GM12878 (cell line): ENCODE measurements at regions not wholly inside any gene's neighbourhood (a gene's known extent, or its start where the extent isn't known, plus 50 kb on each side); places are given as distances from the start of the nearest gene placed in this dataset.

Experiments
- ATAC-seq: fragments of 200-7000 bp; cut with Tn5 transposase; 3 replicates; pipeline ENCODE4 v1.9.1; 2020; ENCODE audit warnings: mild to moderate bottlenecking, moderate library complexity
- BruUV-seq: library from RNA; stranded (reverse); fragments of 400-500 nt; replicated peaks from 2 replicates; lab custom pipeline; 2021; lab: Mats Ljungman, UMichigan
- CTCF ChIA-PET: fragments of 300-600 bp; sonication (Branson Sonifier 250); formaldehyde crosslinking; extraction: SDS; loops from one replicate; lab custom pipeline; 2021; ENCODE audit warnings: inconsistent platforms; lab: Yijun Ruan, JAX
- POLR2A ChIA-PET: fragments of 350-600 bp; formaldehyde crosslinking; extraction: SDS; loops from one replicate; lab custom pipeline; 2021; ENCODE audit warnings: inconsistent platforms; lab: Charles Lee
- RAD21 ChIA-PET: fragments of 300-600 bp; sonication (Branson Sonifier 250); formaldehyde crosslinking; loops from one replicate; lab custom pipeline; 2023; ENCODE audit warnings: antibody characterized with exemption; ENCODE audit not compliant: unreplicated experiment; lab: Charles Lee
- SMC1A ChIA-PET: fragments of 300-600 bp; sonication (Branson Sonifier 250); formaldehyde crosslinking; loops from one replicate; lab custom pipeline; 2023; ENCODE audit not compliant: unreplicated experiment, uncharacterized antibody; lab: Charles Lee
- DNase-seq: peaks from one replicate; pipeline ENCODE4 v3.0.0-alpha.2; 2011; ENCODE audit warnings: low read depth, low spot score
- FAIRE-seq: peaks from 3 replicates; lab custom pipeline; 2011; peaks lifted over from hg19 to GRCh38; lab: Jason Lieb, UNC
- H2AFZ ChIP-seq: 2 replicates; pipeline ENCODE4 v1.6.0; 2011; ENCODE audit warnings: low read depth, low read length, control low read depth; ENCODE audit not compliant: control insufficient read depth
- H3K27ac ChIP-seq: 2 replicates; pipeline ENCODE4 v1.5.1; 2011; ENCODE audit warnings: control low read depth; ENCODE audit not compliant: control insufficient read depth, insufficient read depth
- H3K27me3 ChIP-seq, 2 experiments: replicated peaks in 1 of 2; 2 replicates each; pipeline versions ENCODE4 v1.6.0 to v1.6.1; 2011; ENCODE audit warnings: low read length in 1 of 2; ENCODE audit not compliant: control insufficient read depth in 2 of 2, insufficient read depth in 2 of 2
- H3K36me3 ChIP-seq, 2 experiments: 2 replicates each; pipeline ENCODE4 v1.5.1; 2011; ENCODE audit warnings: low read length in 1 of 2; ENCODE audit not compliant: control insufficient read depth in 2 of 2, insufficient read depth in 2 of 2
- H3K4me1 ChIP-seq: 2 replicates; pipeline ENCODE4 v1.6.1; 2011; ENCODE audit warnings: mild to moderate bottlenecking, low read length, moderate library complexity, mixed read lengths; ENCODE audit not compliant: control insufficient read depth, insufficient read depth
- H3K4me2 ChIP-seq: 2 replicates; pipeline ENCODE4 v1.6.0; 2011; ENCODE audit warnings: control low read depth; ENCODE audit not compliant: control insufficient read depth, insufficient read depth
- H3K4me3 ChIP-seq: fragments of 200-600 bp; sonication (generic); 2 replicates; pipeline ENCODE4 v1.5.1; 2016
- H3K79me2 ChIP-seq: 2 replicates; pipeline ENCODE4 v1.6.0; 2011; ENCODE audit warnings: low read length; ENCODE audit not compliant: control insufficient read depth, insufficient read depth
- H3K9ac ChIP-seq: 2 replicates; pipeline ENCODE4 v1.8.0; 2011; ENCODE audit warnings: low read length, control low read depth, mixed read lengths; ENCODE audit not compliant: control insufficient read depth, insufficient read depth
- H3K9me3 ChIP-seq: replicated peaks from 3 replicates; pipeline ENCODE4 v1.5.1; 2011; ENCODE audit warnings: mild to moderate bottlenecking, low read length; ENCODE audit not compliant: control insufficient read depth, insufficient read depth
- H4K20me1 ChIP-seq: 2 replicates; pipeline ENCODE4 v1.6.0; 2011; ENCODE audit not compliant: control insufficient read depth, insufficient read depth
- CHD4 ChIP-seq: fragments of 200-600 bp; sonication (generic); IDR thresholded peaks from 2 replicates; pipeline ENCODE4 v1.6.1; 2016; ENCODE audit warnings: mild to moderate bottlenecking
- EP300 ChIP-seq, 2 experiments: fragments of 150-350 bp in 1 of 2; IDR thresholded peaks; 2 replicates each; pipeline ENCODE4 v1.6.1; 2011 to 2012; ENCODE audit warnings: low read depth in 2 of 2, low read length in 2 of 2, borderline replicate concordance in 1 of 2, improper control_type of control experiment in 1 of 2, inconsistent platforms in 1 of 2; ENCODE audit not compliant: control insufficient read depth in 1 of 2
- HDAC2 ChIP-seq: fragments of 200-600 bp; sonication (generic); IDR thresholded peaks from 2 replicates; pipeline ENCODE4 v1.6.1; 2017
- HDAC6 ChIP-seq: fragments of 200-600 bp; sonication (generic); IDR thresholded peaks from one replicate; pipeline ENCODE4 v1.8.0; 2017; ENCODE audit warnings: antibody characterized with exemption; ENCODE audit not compliant: unreplicated experiment
- LARP7 ChIP-seq: fragments of 450-650 bp; IDR thresholded peaks from 2 replicates; pipeline ENCODE4 v1.6.1; 2017; ENCODE audit warnings: mild to moderate bottlenecking
- MEF2A ChIP-seq: IDR thresholded peaks from 2 replicates; pipeline ENCODE4 v1.6.1; 2011; ENCODE audit warnings: low read depth, mild to moderate bottlenecking, low read length, moderate library complexity; ENCODE audit not compliant: insufficient read depth
- NR2C1 ChIP-seq: fragments of 450-650 bp; IDR thresholded peaks from 2 replicates; pipeline ENCODE4 v1.6.1; 2017; ENCODE audit warnings: antibody characterized with exemption, mild to moderate bottlenecking, moderate library complexity
- RB1 ChIP-seq: fragments of 450-650 bp; formaldehyde crosslinking; IDR thresholded peaks from 2 replicates; pipeline ENCODE4 v1.6.1; 2017; ENCODE audit warnings: mild to moderate bottlenecking, borderline replicate concordance
- RUNX3 ChIP-seq: IDR thresholded peaks from 2 replicates; pipeline ENCODE4 v1.6.1; 2012; ENCODE audit warnings: low read length, inconsistent platforms
- STAT1 ChIP-seq: fragments of 450-650 bp; conservative IDR thresholded peaks from 2 replicates; pipeline ENCODE4 v1.6.1; 2014; ENCODE audit warnings: antibody characterized with exemption, mild to moderate bottlenecking
- ZNF207 ChIP-seq: fragments of 450-650 bp; IDR thresholded peaks from 2 replicates; pipeline ENCODE4 v1.6.1; 2014; ENCODE audit warnings: antibody characterized with exemption, mild to moderate bottlenecking, borderline replicate concordance
- ZNF622 ChIP-seq: fragments of 450-650 bp; IDR thresholded peaks from 2 replicates; pipeline ENCODE4 v1.6.1; 2017; ENCODE audit warnings: mild to moderate bottlenecking, inconsistent platforms
- WGBS: methylation state at CpG from one replicate; pipeline ENCODE4 v1.1.6; 2016; ENCODE audit warnings: low lambda C conversion rate; ENCODE audit not compliant: insufficient replicate concordance, insufficient coverage; ENCODE audit errors: missing lambda C conversion rate; 5-methylcytosine and 5-hydroxymethylcytosine counted together
- in situ Hi-C: fragments of 300-500 bp; cut with MboI; formaldehyde crosslinking; loops from 9 replicates; pipeline ENCODE4 v1.14.3; 2018; ENCODE audit warnings: mixed read lengths
- intact Hi-C: fragments of 100-400 bp; cut with micrococcal nuclease; formaldehyde crosslinking; loops from one replicate; pipeline ENCODE4 v1.14.2; 2022; ENCODE audit not compliant: unreplicated experiment
- TF ChIP-seq, protein P1 (sequence below): fragments of 450-650 bp; IDR thresholded peaks from 2 replicates; pipeline ENCODE4 v1.6.1; 2016; ENCODE audit warnings: mild to moderate bottlenecking, moderate library complexity, borderline replicate concordance

DNA sequence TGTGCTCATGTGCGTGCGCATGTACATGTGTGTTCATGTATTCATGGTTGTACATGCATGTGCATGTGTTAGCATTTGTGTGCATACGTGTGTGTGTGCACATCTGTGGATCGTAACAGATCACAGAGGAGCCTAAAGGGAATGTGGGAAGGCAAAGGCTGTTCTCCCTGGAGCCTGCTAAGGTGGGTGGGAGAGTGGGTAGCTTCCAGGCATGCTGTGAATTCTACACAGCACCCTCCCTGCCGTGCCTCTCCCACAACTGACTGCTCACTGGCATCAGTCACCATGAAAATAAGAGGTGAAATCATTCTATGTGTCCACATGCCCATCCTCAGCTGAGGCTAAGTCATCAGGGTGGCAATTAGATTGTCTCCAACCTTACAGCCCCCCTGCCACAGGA, 600.9 kb downstream of the MID1IP1 start:
- no peak overlapping the region for H2AFZ ChIP-seq
- RAD21 ChIA-PET, result no interaction called here
- H3K9ac ChIP-seq, result no peak overlapping the region
- no peaks in the 10 kb centered on the region for H3K36me3 ChIP-seq
- TF ChIP-seq ZNF622 (no peak), LARP7 (no peak), CHD4 (no peak), EP300 (IDR thresholded peaks at IDR 0.05; ENCODE audit: borderline replicate concordance in 1 of 2, control insufficient read depth in 1 of 2, low read depth in 2 of 2, low read length in 2 of 2) (no peak), STAT1 (no peak), MEF2A (no peak), RUNX3 (no peak)
- TF ChIP-seq, all 136 proteins: peak for 0
- H3K4me3 ChIP-seq, result no peak overlapping the region
- WGBS, result 43% methylated on average over 5 of the region's 5 CpGs
- H3K4me2 ChIP-seq, result no peak overlapping the region
- in situ Hi-C loops, result no loop called here
- no peaks in the 10 kb centered on the region for H4K20me1 ChIP-seq
- DNase-seq, result no peak
- H3K4me1 ChIP-seq, result no peaks in the 10 kb centered on the region
- intact Hi-C loops, result no loop called here
- no TSS peak for BruUV-seq
- no peaks in the 10 kb centered on the region; a peak in 1 of 4 replicates for H3K27me3 ChIP-seq
- no peaks in the 10 kb centered on the region for H3K79me2 ChIP-seq
- ChIA-PET SMC1A (interaction anchor here (1.4 kb wide), 1 partner anchor 17 kb away, joined by 3 read pairs; no protein-coding TSS in a partner anchor), POLR2A (interaction anchor here (0.5 kb wide), 1 partner anchor 566 kb away, joined by 4 read pairs; no protein-coding TSS in a partner anchor), CTCF (no interaction called here)
- no peaks in the 10 kb centered on the region for H3K9me3 ChIP-seq
- FAIRE-seq, result no peak
- ATAC-seq, result no peak
- no peak overlapping the region for H3K27ac ChIP-seq

DNA sequence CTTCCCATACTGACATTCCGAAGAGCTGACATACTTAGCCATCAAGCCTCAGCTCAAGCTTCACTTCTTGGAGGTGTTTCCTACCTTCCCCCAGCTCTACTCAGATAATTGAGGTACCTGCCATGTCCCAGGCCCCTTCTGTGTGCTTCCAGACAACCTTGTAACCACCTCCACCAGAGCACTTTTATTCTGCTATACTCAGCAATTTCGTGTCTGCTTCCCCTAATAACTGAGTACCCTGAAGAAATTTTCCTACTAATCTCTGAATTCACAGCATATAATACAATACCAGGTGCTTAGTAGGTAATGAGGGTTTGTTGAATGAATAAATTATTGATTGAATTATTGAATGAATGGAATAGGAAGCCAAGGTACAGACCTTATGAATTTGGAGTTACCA, 605.5 kb downstream of the MID1IP1 start:
- 29% methylated on average over 2 of the region's 2 CpGs for WGBS
- CTCF ChIA-PET, result no interaction called here
- no peak overlapping the region for H3K4me3 ChIP-seq
- no peaks in the 10 kb centered on the region for H3K4me1 ChIP-seq
- H3K27ac ChIP-seq, result no peak overlapping the region
- FAIRE-seq (no peak), ATAC-seq (no peak), DNase-seq (no peak)
- H3K36me3 ChIP-seq, result no peaks in the 10 kb centered on the region
- no peaks in the 10 kb centered on the region; a peak in 1 of 4 replicates for H3K27me3 ChIP-seq
- intact Hi-C loops (no loop called here), in situ Hi-C loops (no loop called here)
- H4K20me1 ChIP-seq, result no peaks in the 10 kb centered on the region
- H3K9ac ChIP-seq, result no peak overlapping the region
- RAD21 ChIA-PET, result no interaction called here
- no peaks in the 10 kb centered on the region for H3K79me2 ChIP-seq
- H3K9me3 ChIP-seq, result no peaks in the 10 kb centered on the region
- POLR2A ChIA-PET, result no interaction called here
- no peak overlapping the region for H3K4me2 ChIP-seq
- no TSS peak for BruUV-seq
- SMC1A ChIA-PET, result interaction anchor here (0.7 to 1.4 kb wide), 2 partner anchors 16 to 85 kb away, joined by 3 to 4 read pairs; no protein-coding TSS in a partner anchor
- no peak overlapping the region for H2AFZ ChIP-seq
- TF ChIP-seq RB1 (no peak), NR2C1 (no peak), HDAC2 (no peak), ZNF207 (no peak), HDAC6 (no peak)
- TF ChIP-seq, protein P1, sequence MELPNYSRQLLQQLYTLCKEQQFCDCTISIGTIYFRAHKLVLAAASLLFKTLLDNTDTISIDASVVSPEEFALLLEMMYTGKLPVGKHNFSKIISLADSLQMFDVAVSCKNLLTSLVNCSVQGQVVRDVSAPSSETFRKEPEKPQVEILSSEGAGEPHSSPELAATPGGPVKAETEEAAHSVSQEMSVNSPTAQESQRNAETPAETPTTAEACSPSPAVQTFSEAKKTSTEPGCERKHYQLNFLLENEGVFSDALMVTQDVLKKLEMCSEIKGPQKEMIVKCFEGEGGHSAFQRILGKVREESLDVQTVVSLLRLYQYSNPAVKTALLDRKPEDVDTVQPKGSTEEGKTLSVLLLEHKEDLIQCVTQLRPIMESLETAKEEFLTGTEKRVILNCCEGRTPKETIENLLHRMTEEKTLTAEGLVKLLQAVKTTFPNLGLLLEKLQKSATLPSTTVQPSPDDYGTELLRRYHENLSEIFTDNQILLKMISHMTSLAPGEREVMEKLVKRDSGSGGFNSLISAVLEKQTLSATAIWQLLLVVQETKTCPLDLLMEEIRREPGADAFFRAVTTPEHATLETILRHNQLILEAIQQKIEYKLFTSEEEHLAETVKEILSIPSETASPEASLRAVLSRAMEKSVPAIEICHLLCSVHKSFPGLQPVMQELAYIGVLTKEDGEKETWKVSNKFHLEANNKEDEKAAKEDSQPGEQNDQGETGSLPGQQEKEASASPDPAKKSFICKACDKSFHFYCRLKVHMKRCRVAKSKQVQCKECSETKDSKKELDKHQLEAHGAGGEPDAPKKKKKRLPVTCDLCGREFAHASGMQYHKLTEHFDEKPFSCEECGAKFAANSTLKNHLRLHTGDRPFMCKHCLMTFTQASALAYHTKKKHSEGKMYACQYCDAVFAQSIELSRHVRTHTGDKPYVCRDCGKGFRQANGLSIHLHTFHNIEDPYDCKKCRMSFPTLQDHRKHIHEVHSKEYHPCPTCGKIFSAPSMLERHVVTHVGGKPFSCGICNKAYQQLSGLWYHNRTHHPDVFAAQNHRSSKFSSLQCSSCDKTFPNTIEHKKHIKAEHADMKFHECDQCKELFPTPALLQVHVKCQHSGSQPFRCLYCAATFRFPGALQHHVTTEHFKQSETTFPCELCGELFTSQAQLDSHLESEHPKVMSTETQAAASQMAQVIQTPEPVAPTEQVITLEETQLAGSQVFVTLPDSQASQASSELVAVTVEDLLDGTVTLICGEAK, result no peak
